ENCODE measurements at regions not wholly inside any gene's neighbourhood (a gene's known extent, or its start where the extent isn't known, plus 50 kb on each side); places are given as distances from the start of the nearest gene placed in this dataset.

DNA sequence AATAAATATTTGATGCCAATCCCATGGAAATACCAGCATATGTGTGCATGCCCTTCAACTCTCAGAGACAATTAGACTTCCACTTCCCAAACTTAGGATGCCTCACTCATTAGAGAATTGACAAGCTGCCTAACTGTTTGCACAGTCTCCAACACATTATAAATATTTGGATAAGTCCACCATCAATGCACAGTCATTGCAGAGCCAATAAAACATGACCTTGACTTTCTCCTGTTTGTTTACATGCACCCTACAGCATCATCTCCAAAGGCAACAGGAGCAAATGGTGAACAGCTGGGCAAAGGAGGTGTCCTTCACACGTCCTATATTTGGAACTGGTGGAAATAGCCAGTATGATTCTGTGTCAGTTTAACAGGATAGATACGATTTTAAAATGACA, 804.4 kb upstream of the RBFOX1 start:
- no peaks in the 10 kb centered on the region for H3K36me3 ChIP-seq
- DNase-seq (ENCODE audit: low spot score in 2 of 2), result no peak
- TF ChIP-seq CTCF (IDR thresholded peaks at IDR 0.05) (no peak), POLR2A (IDR thresholded peaks at IDR 0.05) (no peak), POLR2AphosphoS5 (IDR thresholded peaks at IDR 0.05) (no peak)

DNA sequence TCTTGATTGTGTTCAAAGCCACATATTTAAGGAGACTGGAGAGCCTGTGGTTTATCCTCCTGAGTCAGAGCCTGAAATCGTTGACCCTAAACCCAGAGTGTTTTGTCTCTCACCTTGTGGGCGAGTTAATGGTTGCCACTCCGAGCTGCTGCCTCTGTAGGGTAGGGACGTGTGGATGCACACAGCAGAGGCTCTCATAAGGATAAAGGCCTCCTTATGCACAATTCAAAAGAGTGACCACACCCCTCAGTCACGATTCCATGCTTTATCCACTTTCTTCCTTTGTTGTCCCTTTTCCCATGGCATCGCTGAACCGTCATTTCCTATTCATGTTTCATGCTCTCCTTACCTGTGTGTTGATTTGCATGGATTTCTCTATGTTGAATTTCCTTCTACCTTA, 805.0 kb upstream of the RBFOX1 start:
- Histone ChIP-seq H3K27me3 (no peaks in the 10 kb centered on the region), H3K36me3 (no peaks in the 10 kb centered on the region), H3K27ac (no peak overlapping the region), H3K9me3 (peaks cover 0 to 9% of the 10 kb centered on the region in 2 donors), H3K4me1 (no peaks in the 10 kb centered on the region), H3K4me3 (no peak overlapping the region)
- intact Hi-C loops (cut with DNase I; ENCODE audit: low total_unique reads), result no loop called here
- DNase-seq (ENCODE audit: low spot score in 2 of 2), result no peak
- no peak for TF ChIP-seq POLR2A (IDR thresholded peaks at IDR 0.05)
- no peak for TF ChIP-seq POLR2AphosphoS5 (IDR thresholded peaks at IDR 0.05)
- no peak for TF ChIP-seq CTCF (IDR thresholded peaks at IDR 0.05)

More for the DNA sequence above, 804.4 kb upstream of the RBFOX1 start:
- H3K4me3 ChIP-seq, result no peak overlapping the region
- no peak overlapping the region for H3K27ac ChIP-seq
- H3K27me3 ChIP-seq, result no peaks in the 10 kb centered on the region
- H3K9me3 ChIP-seq, result peaks cover 0 to 9% of the 10 kb centered on the region in 2 donors
- intact Hi-C loops (cut with DNase I; ENCODE audit: low total_unique reads), result no loop called here
- no peaks in the 10 kb centered on the region for H3K4me1 ChIP-seq

GRCh38 chr16:6524501-6524900, 808.1 kb upstream of the RBFOX1 start:
- TF ChIP-seq POLR2AphosphoS5 (IDR thresholded peaks at IDR 0.05), result no peak
- Histone ChIP-seq H3K36me3 (no peaks in the 10 kb centered on the region), H3K27me3 (no peaks in the 10 kb centered on the region), H3K27ac (no peak overlapping the region), H3K4me3 (no peak overlapping the region), H3K4me1 (no peaks in the 10 kb centered on the region), H3K9me3 (peaks cover 0 to 9% of the 10 kb centered on the region in 2 donors)
- no peak for DNase-seq (ENCODE audit: low spot score in 2 of 2)
- intact Hi-C loops (cut with DNase I; ENCODE audit: low total_unique reads), result no loop called here

GRCh38 chr16:6517020-6517720, 815.5 kb upstream of the RBFOX1 start:
- Histone ChIP-seq H3K36me3 (no peaks in the 10 kb centered on the region), H3K4me1 (no peaks in the 10 kb centered on the region), H3K9me3 (no peaks in the 10 kb centered on the region), H3K4me3 (no peak overlapping the region), H3K27ac (no peak overlapping the region), H3K27me3 (no peaks in the 10 kb centered on the region)
- intact Hi-C loops (cut with DNase I; ENCODE audit: low total_unique reads), result no loop called here
- DNase-seq (ENCODE audit: low spot score in 2 of 2), result no peak
- no peak for TF ChIP-seq POLR2AphosphoS5 (IDR thresholded peaks at IDR 0.05)
- TF ChIP-seq CTCF (IDR thresholded peaks at IDR 0.05), result no peak
- no peak for TF ChIP-seq POLR2A (IDR thresholded peaks at IDR 0.05)

DNA sequence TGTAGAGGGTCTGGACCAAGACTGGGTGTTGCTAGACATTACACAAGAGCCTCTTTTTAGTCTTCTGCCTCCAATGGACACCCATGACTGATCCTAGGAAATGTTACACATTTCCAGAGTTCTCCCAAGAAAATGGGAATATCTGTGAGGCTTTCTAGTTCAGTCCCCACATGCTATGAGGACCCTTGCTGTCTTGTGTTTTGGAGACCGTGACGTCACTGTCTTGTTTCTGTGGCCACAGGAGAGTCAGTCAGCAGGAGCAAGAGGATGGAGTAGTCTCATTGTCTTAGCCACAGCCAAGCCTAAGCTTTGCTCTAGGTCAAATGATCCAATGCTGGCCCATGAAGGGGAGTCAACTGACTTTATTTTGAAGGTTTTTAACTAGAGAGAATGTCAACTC, 820.1 kb upstream of the RBFOX1 start:
- no peaks in the 10 kb centered on the region for H3K27me3 ChIP-seq
- no peak for DNase-seq (ENCODE audit: low spot score in 2 of 2)
- intact Hi-C loops (cut with DNase I; ENCODE audit: low total_unique reads), result loop anchor here (2.0 kb wide), 1 partner anchor 68 kb away; no protein-coding TSS in a partner anchor
- no peak overlapping the region for H3K4me3 ChIP-seq
- no peaks in the 10 kb centered on the region for H3K36me3 ChIP-seq
- TF ChIP-seq POLR2A (IDR thresholded peaks at IDR 0.05) (no peak), POLR2AphosphoS5 (IDR thresholded peaks at IDR 0.05) (no peak), CTCF (IDR thresholded peaks at IDR 0.05) (no peak)
- peaks cover 0 to 3% of the 10 kb centered on the region in 2 donors for H3K9me3 ChIP-seq
- H3K4me1 ChIP-seq, result no peaks in the 10 kb centered on the region
- no peak overlapping the region for H3K27ac ChIP-seq

Data from breast epithelium (tissue), 4 donors.